ENCODE measurements at regions not wholly inside any gene's neighbourhood (a gene's known extent, or its start where the extent isn't known, plus 50 kb on each side); places are given as distances from the start of the nearest gene placed in this dataset.

GRCh38 chr3:6723205-6723604 is 137.7 kb upstream of the GRM7 start:
- no peak for DNase-seq (ENCODE audit: low read depth)
- no peak for TF ChIP-seq CTCF (conservative IDR thresholded peaks at IDR 0.05; ENCODE audit: low read depth, low read length)
- no peak overlapping the region for H3K4me3 ChIP-seq (ENCODE audit: low read length)

DNA sequence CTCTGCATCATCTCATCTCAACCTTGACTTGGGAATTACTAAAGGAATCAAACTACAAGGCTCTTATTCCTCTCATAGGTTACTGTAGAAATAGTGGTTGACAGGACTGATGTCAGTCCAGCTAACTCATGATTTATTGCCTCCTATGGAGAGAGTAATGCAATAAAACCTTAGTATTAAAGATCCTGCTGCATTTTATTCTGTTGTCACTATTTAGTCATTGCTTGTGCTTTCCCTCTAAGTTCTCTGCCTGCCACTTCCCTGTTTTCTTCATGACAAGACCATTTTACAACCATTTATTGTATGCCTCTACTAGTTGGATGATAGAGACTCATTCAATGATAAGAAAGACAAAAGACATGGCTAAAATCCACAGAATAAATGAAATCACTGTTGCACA is 134.1 kb upstream of the GRM7 start:
- no peak overlapping the region for H3K4me3 ChIP-seq (ENCODE audit: low read length)
- DNase-seq (ENCODE audit: low read depth) = no peak
- TF ChIP-seq CTCF (conservative IDR thresholded peaks at IDR 0.05; ENCODE audit: low read depth, low read length) = no peak

- DNase-seq (ENCODE audit: low read depth) = no peak
- TF ChIP-seq CTCF (conservative IDR thresholded peaks at IDR 0.05; ENCODE audit: low read depth, low read length) = no peak
- no peak overlapping the region for H3K4me3 ChIP-seq (ENCODE audit: low read length)
Measured at GRCh38 chr3:6732807-6733206, 128.1 kb upstream of the GRM7 start.

GRCh38 chr3:6733699-6734394 is 127.1 kb upstream of the GRM7 start:
- no peak overlapping the region for H3K4me3 ChIP-seq (ENCODE audit: low read length)
- DNase-seq (ENCODE audit: low read depth) = no peak
- no peak for TF ChIP-seq CTCF (conservative IDR thresholded peaks at IDR 0.05; ENCODE audit: low read depth, low read length)

- no peak for TF ChIP-seq CTCF (conservative IDR thresholded peaks at IDR 0.05; ENCODE audit: low read depth, low read length)
- no peak for DNase-seq (ENCODE audit: low read depth)
- no peak overlapping the region for H3K4me3 ChIP-seq (ENCODE audit: low read length)
Measured at GRCh38 chr3:6734395-6734746, 126.5 kb upstream of the GRM7 start.

- DNase-seq (ENCODE audit: low read depth) = no peak
- no peak overlapping the region for H3K4me3 ChIP-seq (ENCODE audit: low read length)
- TF ChIP-seq CTCF (conservative IDR thresholded peaks at IDR 0.05; ENCODE audit: low read depth, low read length) = no peak
Measured at GRCh38 chr3:6736836-6737629, 123.9 kb upstream of the GRM7 start.

DNA sequence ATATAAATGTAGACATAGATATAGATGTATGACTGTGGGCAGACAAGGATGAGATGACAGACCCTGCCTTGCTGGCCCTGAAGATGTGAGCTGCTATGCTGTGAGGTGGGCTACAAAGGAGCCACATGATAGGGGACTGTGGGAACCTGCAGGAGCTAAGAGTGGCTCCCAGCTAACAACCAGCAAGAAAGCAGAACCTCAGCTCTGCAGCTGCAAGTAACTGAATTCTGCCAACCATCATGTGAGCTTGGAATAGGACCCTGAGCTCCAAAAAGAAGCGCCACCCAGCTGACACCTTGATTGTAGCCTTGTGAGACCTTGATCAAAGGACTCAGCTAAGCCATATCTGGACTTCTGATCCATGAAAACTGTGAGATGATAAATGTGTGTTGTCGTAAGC is 123.3 kb upstream of the GRM7 start:
- TF ChIP-seq CTCF (conservative IDR thresholded peaks at IDR 0.05; ENCODE audit: low read depth, low read length) = no peak
- H3K4me3 ChIP-seq (ENCODE audit: low read length) = no peak overlapping the region
- no peak for DNase-seq (ENCODE audit: low read depth)
